ENCODE measurements at regions not wholly inside any gene's neighbourhood (a gene's known extent, or its start where the extent isn't known, plus 50 kb on each side); places are given as distances from the start of the nearest gene placed in this dataset.
"Not testable (repeated sequence)": the region's sequence is repeated elsewhere in the genome, so short reads cannot be mapped to it uniquely, and the experiment has no call there.

- no peak for DNase-seq (ENCODE audit: low read depth, low spot score)
Observed at GRCh38 chr9:29514862-29515261, 1941.6 kb upstream of the C9orf72 start.

GRCh38 chr9:29548436-29548835 lies 1975.2 kb upstream of the C9orf72 start:
- no peak for DNase-seq (ENCODE audit: low read depth, low spot score)

- no peak for DNase-seq (ENCODE audit: low read depth, low spot score)
Observed at GRCh38 chr9:29555502-29555901, 1982.2 kb upstream of the C9orf72 start.

- no peak for DNase-seq (ENCODE audit: low read depth, low spot score)
Observed at GRCh38 chr9:29556317-29556716, 1983.0 kb upstream of the C9orf72 start.

GRCh38 chr9:29556746-29557145 lies 1983.5 kb upstream of the C9orf72 start:
- DNase-seq (ENCODE audit: low read depth, low spot score) = no peak

- DNase-seq (ENCODE audit: low read depth, low spot score) = no peak
Observed at GRCh38 chr9:29564564-29564963, 1991.3 kb upstream of the C9orf72 start.

GRCh38 chr9:29575219-29575618 lies 2001.9 kb upstream of the C9orf72 start:
- no peak for DNase-seq (ENCODE audit: low read depth, low spot score)

GRCh38 chr9:29588361-29588760 lies 2015.1 kb upstream of the C9orf72 start:
- DNase-seq (ENCODE audit: low read depth, low spot score) = no peak

- DNase-seq (ENCODE audit: low read depth, low spot score) = no peak
Observed at GRCh38 chr9:29609282-29609681, 2036.0 kb upstream of the C9orf72 start.

GRCh38 chr9:29613773-29614172 lies 2040.5 kb upstream of the C9orf72 start:
- DNase-seq (ENCODE audit: low read depth, low spot score) = no peak

- DNase-seq (ENCODE audit: low read depth, low spot score) = no peak
Observed at GRCh38 chr9:29616844-29617243, 2043.6 kb upstream of the C9orf72 start.

GRCh38 chr9:29625292-29625731 lies 2052.0 kb upstream of the C9orf72 start:
- no peak for DNase-seq (ENCODE audit: low read depth, low spot score)

- DNase-seq (ENCODE audit: low read depth, low spot score) = no peak
Observed at GRCh38 chr9:29625931-29626330, 2052.7 kb upstream of the C9orf72 start.

GRCh38 chr9:29628856-29629255 lies 2055.6 kb upstream of the C9orf72 start:
- DNase-seq (ENCODE audit: low read depth, low spot score) = not testable (repeated sequence)

GRCh38 chr9:29637471-29638237 lies 2064.4 kb upstream of the C9orf72 start:
- no peak for DNase-seq (ENCODE audit: low read depth, low spot score)

- DNase-seq (ENCODE audit: low read depth, low spot score) = no peak
Observed at GRCh38 chr9:29640507-29640906, 2067.2 kb upstream of the C9orf72 start.

GRCh38 chr9:29644514-29644913 lies 2071.2 kb upstream of the C9orf72 start:
- DNase-seq (ENCODE audit: low read depth, low spot score) = no peak

- DNase-seq (ENCODE audit: low read depth, low spot score) = no peak
Observed at GRCh38 chr9:29647451-29647850, 2074.2 kb upstream of the C9orf72 start.

- no peak for DNase-seq (ENCODE audit: low read depth, low spot score)
Observed at GRCh38 chr9:29648132-29648531, 2074.9 kb upstream of the C9orf72 start.

GRCh38 chr9:29648601-29649000 lies 2075.3 kb upstream of the C9orf72 start:
- no peak for DNase-seq (ENCODE audit: low read depth, low spot score)

- DNase-seq (ENCODE audit: low read depth, low spot score) = no peak
Observed at GRCh38 chr9:29656641-29657406, 2083.5 kb upstream of the C9orf72 start.

GRCh38 chr9:29657821-29658220 lies 2084.5 kb upstream of the C9orf72 start:
- DNase-seq (ENCODE audit: low read depth, low spot score) = no peak

- DNase-seq (ENCODE audit: low read depth, low spot score) = no peak
Observed at GRCh38 chr9:29659014-29659413, 2085.7 kb upstream of the C9orf72 start.
